ENCODE measurements at regions not wholly inside any gene's neighbourhood (a gene's known extent, or its start where the extent isn't known, plus 50 kb on each side); places are given as distances from the start of the nearest gene placed in this dataset.

DNA sequence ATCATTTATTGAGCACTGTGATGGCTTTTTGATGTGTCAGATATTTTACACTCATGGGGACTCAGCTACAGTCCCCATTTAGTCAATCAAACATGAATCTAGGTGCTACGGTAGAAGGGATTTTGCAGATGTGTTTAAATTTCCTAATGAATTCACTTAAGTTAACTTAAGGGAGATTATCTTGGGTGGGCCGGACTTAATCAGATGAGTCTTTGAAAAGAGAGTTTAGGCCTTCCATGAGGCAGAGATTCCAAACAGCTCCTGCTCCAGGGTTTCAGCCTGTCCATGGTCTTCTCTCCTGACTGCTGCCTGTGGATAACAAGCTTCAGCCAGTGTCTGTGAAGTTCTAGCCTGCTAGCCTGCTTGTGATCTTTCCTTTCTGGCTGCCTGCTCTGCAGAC is 202.4 kb downstream of the IDS start:
- Histone ChIP-seq H2BK120ac (ENCODE audit: low read depth, low read length) (no peak overlapping the region), H2AK5ac (ENCODE audit: low read length, severe bottlenecking) (no peak overlapping the region), H4K91ac (ENCODE audit: low read length) (no peak overlapping the region), H3K36me3 (ENCODE audit: control insufficient read depth in 1 of 2, insufficient read depth in 2 of 2, low read depth in 1 of 2, low read length in 2 of 2) (no peaks in the 10 kb centered on the region), H3K4ac (ENCODE audit: low read depth in 1 of 2, low read length in 2 of 2) (no peak overlapping the region), H3K4me2 (ENCODE audit: low read length, poor library complexity, severe bottlenecking) (no peak overlapping the region), H3K4me1 (ENCODE audit: control insufficient read depth, insufficient read depth, low read depth, low read length) (no peaks in the 10 kb centered on the region), H3K4me3 (ENCODE audit: insufficient read depth in 1 of 2, low read depth in 1 of 2, low read length in 2 of 2) (no peak overlapping the region), H3K18ac (ENCODE audit: low read depth in 1 of 2, low read length in 2 of 2) (no peak overlapping the region), H3K79me1 (replicated peaks; ENCODE audit: low read length, poor library complexity, severe bottlenecking) (no peaks in the 10 kb centered on the region), H3K27ac (ENCODE audit: low read length, poor library complexity, severe bottlenecking) (no peak overlapping the region), H3K9me3 (ENCODE audit: control insufficient read depth, low read length) (no peaks in the 10 kb centered on the region), H2AFZ (ENCODE audit: low read depth, low read length) (no peak overlapping the region), H3K27me3 (ENCODE audit: control insufficient read depth in 1 of 2, insufficient read depth in 1 of 2, low read length in 2 of 2) (no peaks in the 10 kb centered on the region), H4K8ac (ENCODE audit: low read length) (no peak overlapping the region), H3K14ac (ENCODE audit: low read length in 2 of 2) (no peak overlapping the region), H2BK15ac (ENCODE audit: low read depth, poor library complexity, severe bottlenecking) (no peak overlapping the region), H3K9ac (ENCODE audit: low read length) (no peak overlapping the region), H2BK5ac (ENCODE audit: low read depth, low read length, poor library complexity, severe bottlenecking) (no peak overlapping the region), H3K23ac (ENCODE audit: low read length in 2 of 2) (no peak overlapping the region), H2BK12ac (ENCODE audit: low read length in 2 of 2) (no peak overlapping the region)
- DNase-seq: no peak
- 90% methylated on average over 1 of the region's 2 CpGs for WGBS

DNA sequence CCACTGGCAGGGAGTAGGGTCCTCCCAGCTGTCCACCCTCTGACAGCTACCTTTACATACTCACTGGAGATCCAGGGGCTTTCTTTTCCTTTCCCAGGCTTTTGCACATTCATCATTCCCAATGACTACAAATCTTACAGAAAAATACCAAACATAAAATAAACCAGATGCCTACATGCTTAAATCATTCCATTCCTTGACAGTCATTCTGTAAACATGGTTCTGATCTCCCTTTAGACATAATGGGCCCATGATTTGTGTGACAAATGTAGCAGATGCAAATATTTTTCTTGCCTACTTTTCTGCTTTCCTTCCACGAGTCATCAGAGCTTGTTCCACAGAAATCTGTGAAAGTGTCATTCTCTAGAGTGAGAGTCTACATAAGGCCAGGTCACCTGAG is 207.0 kb downstream of the IDS start:
- Histone ChIP-seq H3K79me1 (replicated peaks; ENCODE audit: low read length, poor library complexity, severe bottlenecking) (no peaks in the 10 kb centered on the region), H4K91ac (ENCODE audit: low read length) (no peak overlapping the region), H3K27me3 (ENCODE audit: control insufficient read depth in 1 of 2, insufficient read depth in 1 of 2, low read length in 2 of 2) (no peaks in the 10 kb centered on the region), H2AK5ac (ENCODE audit: low read length, severe bottlenecking) (no peak overlapping the region), H3K4me1 (ENCODE audit: control insufficient read depth, insufficient read depth, low read depth, low read length) (no peaks in the 10 kb centered on the region), H3K18ac (ENCODE audit: low read depth in 1 of 2, low read length in 2 of 2) (no peak overlapping the region), H3K23ac (ENCODE audit: low read length in 2 of 2) (no peak overlapping the region), H3K4me3 (ENCODE audit: insufficient read depth in 1 of 2, low read depth in 1 of 2, low read length in 2 of 2) (no peak overlapping the region), H2AFZ (ENCODE audit: low read depth, low read length) (no peak overlapping the region), H3K9me3 (ENCODE audit: control insufficient read depth, low read length) (no peaks in the 10 kb centered on the region), H3K27ac (ENCODE audit: low read length, poor library complexity, severe bottlenecking) (no peak overlapping the region), H3K14ac (ENCODE audit: low read length in 2 of 2) (no peak overlapping the region), H2BK120ac (ENCODE audit: low read depth, low read length) (no peak overlapping the region), H2BK5ac (ENCODE audit: low read depth, low read length, poor library complexity, severe bottlenecking) (no peak overlapping the region), H2BK12ac (ENCODE audit: low read length in 2 of 2) (no peak overlapping the region), H3K4me2 (ENCODE audit: low read length, poor library complexity, severe bottlenecking) (no peak overlapping the region), H3K9ac (ENCODE audit: low read length) (no peak overlapping the region), H4K8ac (ENCODE audit: low read length) (no peak overlapping the region), H3K4ac (ENCODE audit: low read depth in 1 of 2, low read length in 2 of 2) (no peak overlapping the region), H3K36me3 (ENCODE audit: control insufficient read depth in 1 of 2, insufficient read depth in 2 of 2, low read depth in 1 of 2, low read length in 2 of 2) (no peaks in the 10 kb centered on the region), H2BK15ac (ENCODE audit: low read depth, poor library complexity, severe bottlenecking) (no peak overlapping the region)
- WGBS: no CpG with 5 or more reads among the region's 1 CpG
- no peak for DNase-seq

DNA sequence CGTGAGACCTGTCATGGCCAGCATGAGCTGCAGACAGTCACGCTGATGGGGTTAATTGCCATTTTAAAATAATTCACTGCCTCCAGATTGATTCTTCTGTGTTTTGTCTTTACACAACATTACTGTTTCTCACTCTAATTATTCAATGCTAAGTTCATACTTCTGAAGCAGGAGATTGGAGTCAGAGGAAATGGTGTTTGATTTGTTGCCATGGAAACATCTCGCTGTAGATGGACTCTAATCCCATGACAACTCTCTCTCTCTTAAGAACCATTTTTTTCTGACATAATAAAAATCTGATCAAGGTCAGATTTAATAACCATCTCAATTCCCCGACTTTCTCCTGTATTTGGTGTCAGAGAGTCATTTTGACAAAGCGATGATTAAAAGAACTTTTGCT is 209.0 kb downstream of the IDS start:
- Histone ChIP-seq H3K79me1 (replicated peaks; ENCODE audit: low read length, poor library complexity, severe bottlenecking) (no peaks in the 10 kb centered on the region), H3K27me3 (ENCODE audit: control insufficient read depth in 1 of 2, insufficient read depth in 1 of 2, low read length in 2 of 2) (no peaks in the 10 kb centered on the region), H4K91ac (ENCODE audit: low read length) (no peak overlapping the region), H2BK5ac (ENCODE audit: low read depth, low read length, poor library complexity, severe bottlenecking) (no peak overlapping the region), H2BK15ac (ENCODE audit: low read depth, poor library complexity, severe bottlenecking) (no peak overlapping the region), H3K14ac (ENCODE audit: low read length in 2 of 2) (no peak overlapping the region), H3K36me3 (ENCODE audit: control insufficient read depth in 1 of 2, insufficient read depth in 2 of 2, low read depth in 1 of 2, low read length in 2 of 2) (no peaks in the 10 kb centered on the region), H3K4me2 (ENCODE audit: low read length, poor library complexity, severe bottlenecking) (no peak overlapping the region), H2BK12ac (ENCODE audit: low read length in 2 of 2) (no peak overlapping the region), H3K23ac (ENCODE audit: low read length in 2 of 2) (no peak overlapping the region), H3K4ac (ENCODE audit: low read depth in 1 of 2, low read length in 2 of 2) (no peak overlapping the region), H2AK5ac (ENCODE audit: low read length, severe bottlenecking) (no peak overlapping the region), H3K18ac (ENCODE audit: low read depth in 1 of 2, low read length in 2 of 2) (no peak overlapping the region), H3K4me3 (ENCODE audit: insufficient read depth in 1 of 2, low read depth in 1 of 2, low read length in 2 of 2) (no peak overlapping the region), H2AFZ (ENCODE audit: low read depth, low read length) (no peak overlapping the region), H3K27ac (ENCODE audit: low read length, poor library complexity, severe bottlenecking) (no peak overlapping the region), H4K8ac (ENCODE audit: low read length) (no peak overlapping the region), H2BK120ac (ENCODE audit: low read depth, low read length) (no peak overlapping the region), H3K9ac (ENCODE audit: low read length) (no peak overlapping the region), H3K4me1 (ENCODE audit: control insufficient read depth, insufficient read depth, low read depth, low read length) (no peaks in the 10 kb centered on the region), H3K9me3 (ENCODE audit: control insufficient read depth, low read length) (no peaks in the 10 kb centered on the region)
- no peak for DNase-seq
- WGBS: 76% methylated on average over 2 of the region's 5 CpGs

DNA sequence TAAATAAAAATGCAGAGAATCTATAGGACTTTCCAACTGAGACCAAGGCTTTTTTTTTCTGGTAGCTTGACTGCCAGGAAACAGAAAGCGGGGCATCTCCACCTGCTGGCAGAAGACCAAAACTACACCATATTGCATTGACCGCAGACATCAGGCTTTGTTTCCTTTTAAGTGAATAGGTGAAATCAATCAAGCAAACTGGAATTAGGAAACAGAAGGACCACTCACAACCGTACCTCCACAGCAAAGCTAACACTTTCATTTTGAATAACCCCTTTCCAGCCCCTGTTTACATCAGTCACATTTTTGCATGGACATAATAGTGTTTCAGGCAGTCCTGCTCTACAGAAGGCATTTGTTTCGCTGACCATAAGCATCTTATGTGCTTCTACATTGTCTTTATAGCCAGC is 218.2 kb downstream of the IDS start:
- Histone ChIP-seq H3K36me3 (ENCODE audit: control insufficient read depth in 1 of 2, insufficient read depth in 2 of 2, low read depth in 1 of 2, low read length in 2 of 2) (no peaks in the 10 kb centered on the region), H2BK15ac (ENCODE audit: low read depth, poor library complexity, severe bottlenecking) (no peak overlapping the region), H3K79me1 (replicated peaks; ENCODE audit: low read length, poor library complexity, severe bottlenecking) (no peaks in the 10 kb centered on the region), H3K27ac (ENCODE audit: low read length, poor library complexity, severe bottlenecking) (no peak overlapping the region), H3K4me3 (ENCODE audit: insufficient read depth in 1 of 2, low read depth in 1 of 2, low read length in 2 of 2) (no peak overlapping the region), H3K4me2 (ENCODE audit: low read length, poor library complexity, severe bottlenecking) (no peak overlapping the region), H3K9ac (ENCODE audit: low read length) (no peak overlapping the region), H2BK5ac (ENCODE audit: low read depth, low read length, poor library complexity, severe bottlenecking) (no peak overlapping the region), H3K23ac (ENCODE audit: low read length in 2 of 2) (no peak overlapping the region), H2BK120ac (ENCODE audit: low read depth, low read length) (no peak overlapping the region), H2AK5ac (ENCODE audit: low read length, severe bottlenecking) (no peak overlapping the region), H3K4me1 (ENCODE audit: control insufficient read depth, insufficient read depth, low read depth, low read length) (no peaks in the 10 kb centered on the region), H2AFZ (ENCODE audit: low read depth, low read length) (no peak overlapping the region), H3K9me3 (ENCODE audit: control insufficient read depth, low read length) (no peaks in the 10 kb centered on the region), H3K27me3 (ENCODE audit: control insufficient read depth in 1 of 2, insufficient read depth in 1 of 2, low read length in 2 of 2) (no peaks in the 10 kb centered on the region), H4K91ac (ENCODE audit: low read length) (no peak overlapping the region), H3K18ac (ENCODE audit: low read depth in 1 of 2, low read length in 2 of 2) (no peak overlapping the region), H3K14ac (ENCODE audit: low read length in 2 of 2) (no peak overlapping the region), H4K8ac (ENCODE audit: low read length) (no peak overlapping the region), H3K4ac (ENCODE audit: low read depth in 1 of 2, low read length in 2 of 2) (no peak overlapping the region), H2BK12ac (ENCODE audit: low read length in 2 of 2) (no peak overlapping the region)
- DNase-seq: peak; percentile 34
- 33% methylated on average over 3 of the region's 4 CpGs for WGBS
